Heart left ventricle (tissue), 13 donors: ENCODE measurements at regions not wholly inside any gene's neighbourhood (a gene's known extent, or its start where the extent isn't known, plus 50 kb on each side); places are given as distances from the start of the nearest gene placed in this dataset.

Experiments
- CTCF ChIP-seq, 12 donors: fragments of 200-600 bp; sonication (generic) in 4 of 12; IDR thresholded peaks; one replicate each; pipeline versions ENCODE4 v1.5.0 to v1.8.0; 2018 to 2022; ENCODE audit warnings: antibody characterized with exemption in 12 of 12, mild to moderate bottlenecking in 5 of 12
- POLR2A ChIP-seq, 2 donors: fragments of 450-650 bp; IDR thresholded peaks; one replicate each; pipeline ENCODE4 v1.6.1; 2017; ENCODE audit warnings: antibody characterized with exemption in 2 of 2, mild to moderate bottlenecking in 2 of 2, moderate library complexity in 2 of 2
- donor health status: ischemic (EF 13 %, LVEDD 7.1; RV severe dilation, severe dysfunction).
- donor health status: DM: no; HTN: yes; CAD: no.
- donor health status: DM: no; HTN: no; CAD: no.
- donor health status: ischemic (EF 25% LVEDD 6.9; RV normal size, moderate dysfunction).
- donor health status: ischemic (EF 25% LVEDD 5.7; RV mildly dilated, moderate dysfunction).
- donor health status: ischemic (EF 35%, LVEDD 5.7; RV mildly dilated, moderate dysfunction).
- donor health status: nonischemic (EF 11% LVEDD 7.7; RV severe dilation, severe dysfunction).
- donor health status: DM: yes; HTN: yes; CAD: no.
- donor health status: PGD.
- donor health status: ischemic (EF 29% LVEDD 5.4; RV normal size, mild dysfunction).
- donor health status: nonischemic (EF 23%, LVEDD 6.1; RV moderate dilation, normal function).

- TF ChIP-seq POLR2A (IDR thresholded peaks at IDR 0.05): no peak
- TF ChIP-seq CTCF (IDR thresholded peaks at IDR 0.05): no peak
Measured at GRCh38 chr6:55117267-55117666, 57.0 kb upstream of the HCRTR2 start.
